WTC11 (cell line): ENCODE measurements at regions not wholly inside any gene's neighbourhood (a gene's known extent, or its start where the extent isn't known, plus 50 kb on each side); places are given as distances from the start of the nearest gene placed in this dataset.

Source experiments
- ATF1 ChIP-seq: sonication (generic); formaldehyde crosslinking; IDR thresholded peaks from 2 replicates; pipeline ENCODE4 v1.8.1; 2023; ENCODE audit warnings: mild to moderate bottlenecking, moderate library complexity, missing genetic modification reagents
- ATF6 ChIP-seq: sonication (generic); formaldehyde crosslinking; IDR thresholded peaks from 2 replicates; pipeline ENCODE4 v1.8.1; 2023; ENCODE audit warnings: mild to moderate bottlenecking, missing genetic modification reagents
- CTCF ChIP-seq: fragments of 200-600 bp; IDR thresholded peaks from 2 replicates; pipeline ENCODE4 v1.8.0; 2022; ENCODE audit warnings: antibody characterized with exemption
- MLX ChIP-seq: sonication (generic); formaldehyde crosslinking; IDR thresholded peaks from 2 replicates; pipeline ENCODE4 v1.8.1; 2023; ENCODE audit warnings: mild to moderate bottlenecking, missing genetic modification reagents, moderate library complexity
- RELA ChIP-seq: sonication (generic); formaldehyde crosslinking; IDR thresholded peaks from 2 replicates; pipeline ENCODE4 v1.8.1; 2022; ENCODE audit warnings: missing genetic modification reagents, mild to moderate bottlenecking, borderline replicate concordance
- ZBTB43 ChIP-seq: sonication (generic); formaldehyde crosslinking; IDR thresholded peaks from 2 replicates; pipeline ENCODE4 v1.8.1; 2023; ENCODE audit warnings: mild to moderate bottlenecking, missing genetic modification reagents

GRCh38 chr1:11395616-11396015 is 83.3 kb upstream of the DISP3 start:
- TF ChIP-seq MLX (CRISPR knock-in tag) (no peak), ATF6 (CRISPR knock-in tag) (no peak), ZBTB43 (CRISPR knock-in tag) (no peak), CTCF (no peak), ATF1 (no peak), RELA (no peak)
